HL-60 (cell line): ENCODE measurements at regions not wholly inside any gene's neighbourhood (a gene's known extent, or its start where the extent isn't known, plus 50 kb on each side); places are given as distances from the start of the nearest gene placed in this dataset.

ENCODE experiments used
- DNase-seq, 2 experiments: peaks; one replicate each; pipeline ENCODE4 v3.0.0-alpha.2; 2010 to 2020; ENCODE audit warnings: low read depth in 1 of 2, low spot score in 1 of 2
- H3K27ac ChIP-seq: fragments of 250-450 bp; sonication (Bioruptor Pico); replicated peaks from 2 replicates; pipeline ENCODE4 v1.5.1; 2020; ENCODE audit warnings: mild to moderate bottlenecking, moderate library complexity
- H3K27me3 ChIP-seq: fragments of 250-450 bp; sonication (Bioruptor Pico); 2 replicates; pipeline ENCODE4 v1.5.1; 2021; ENCODE audit warnings: mild to moderate bottlenecking, moderate library complexity; ENCODE audit not compliant: insufficient read depth, poor library complexity, severe bottlenecking
- H3K4me3 ChIP-seq: replicated peaks from 2 replicates; pipeline ENCODE4 v1.5.1; 2011; ENCODE audit warnings: mild to moderate bottlenecking, control low read depth, low read length; ENCODE audit not compliant: insufficient read depth
- CTCF ChIP-seq: IDR thresholded peaks from one replicate; pipeline ENCODE4 v1.5.1; 2011; ENCODE audit warnings: low read length, control low read depth, inconsistent platforms; ENCODE audit not compliant: insufficient read depth
- GABPA ChIP-seq: IDR thresholded peaks from 2 replicates; pipeline ENCODE4 v1.6.1; 2012; ENCODE audit warnings: low read depth
- POLR2AphosphoS5 ChIP-seq: IDR thresholded peaks from 2 replicates; pipeline ENCODE4 v1.6.1; 2012; ENCODE audit warnings: low read depth
- REST ChIP-seq: IDR thresholded peaks from 2 replicates; pipeline ENCODE4 v1.6.1; 2012; ENCODE audit warnings: low read depth; ENCODE audit not compliant: insufficient replicate concordance
- SPI1 ChIP-seq: IDR thresholded peaks from 2 replicates; pipeline ENCODE4 v1.6.1; 2012; ENCODE audit warnings: low read depth, mild to moderate bottlenecking, borderline replicate concordance

- TF ChIP-seq SPI1: no peak
- no peak for DNase-seq
- H3K27me3 ChIP-seq: no peaks in the 10 kb centered on the region
- H3K4me3 ChIP-seq: no peak overlapping the region
- H3K27ac ChIP-seq: no peak overlapping the region
Measured at GRCh38 chr1:187384504-187384903, 555.8 kb downstream of the PLA2G4A start.

- DNase-seq: no peak
Measured at GRCh38 chr1:187390215-187390818, 561.6 kb downstream of the PLA2G4A start.

GRCh38 chr1:187396226-187396625, 567.5 kb downstream of the PLA2G4A start:
- Histone ChIP-seq H3K27me3 (no peaks in the 10 kb centered on the region), H3K27ac (no peak overlapping the region), H3K4me3 (no peak overlapping the region)
- no peak for DNase-seq
- no peak for TF ChIP-seq SPI1

More at GRCh38 chr1:187390215-187390818, 561.6 kb downstream of the PLA2G4A start:
- H3K27ac ChIP-seq: no peak overlapping the region
- TF ChIP-seq POLR2AphosphoS5: no peak
- TF ChIP-seq GABPA: no peak
- TF ChIP-seq REST: no peak
- no peak for TF ChIP-seq CTCF
- no peak for TF ChIP-seq SPI1
- H3K4me3 ChIP-seq: no peak overlapping the region
- no peaks in the 10 kb centered on the region for H3K27me3 ChIP-seq

- no peak for DNase-seq
- no peak overlapping the region for H3K4me3 ChIP-seq
- H3K27me3 ChIP-seq: no peaks in the 10 kb centered on the region
- no peak for TF ChIP-seq CTCF
- no peak overlapping the region for H3K27ac ChIP-seq
Measured at GRCh38 chr1:187396929-187397796, 568.4 kb downstream of the PLA2G4A start.

- no peak for DNase-seq
Measured at GRCh38 chr1:187408212-187409004, 579.7 kb downstream of the PLA2G4A start.

More at GRCh38 chr1:187408212-187409004, 579.7 kb downstream of the PLA2G4A start:
- no peak overlapping the region for H3K27ac ChIP-seq
- TF ChIP-seq POLR2AphosphoS5: no peak
- no peak for TF ChIP-seq SPI1
- no peak for TF ChIP-seq GABPA
- no peak for TF ChIP-seq REST
- no peak for TF ChIP-seq CTCF
- no peak overlapping the region for H3K4me3 ChIP-seq
- H3K27me3 ChIP-seq: no peaks in the 10 kb centered on the region
